Liver (tissue), 8 donors: ENCODE measurements at regions not wholly inside any gene's neighbourhood (a gene's known extent, or its start where the extent isn't known, plus 50 kb on each side); places are given as distances from the start of the nearest gene placed in this dataset.

Experiments used
- DNase-seq: peaks from one replicate; pipeline ENCODE4 v3.0.0-alpha.2; 2017; ENCODE audit warnings: low spot score
- H3K27ac ChIP-seq, 2 donors: one replicate each; pipeline ENCODE4 v1.7.0; 2013; ENCODE audit warnings: inconsistent platforms in 2 of 2, low read length in 2 of 2, control low read depth in 1 of 2, low read depth in 1 of 2, mild to moderate bottlenecking in 1 of 2
- H3K27me3 ChIP-seq, 4 donors: one replicate each; pipeline versions ENCODE4 v1.6.1 to v1.7.0; 2013; ENCODE audit warnings: low read length in 3 of 4, inconsistent platforms in 1 of 4, mild to moderate bottlenecking in 1 of 4, moderate library complexity in 1 of 4; ENCODE audit not compliant: control insufficient read depth in 4 of 4, insufficient read depth in 4 of 4
- H3K36me3 ChIP-seq, 4 donors: one replicate each; pipeline versions ENCODE4 v1.6.1 to v1.7.0; 2013; ENCODE audit warnings: low read length in 3 of 4, mild to moderate bottlenecking in 3 of 4, low read depth in 1 of 4, moderate library complexity in 1 of 4; ENCODE audit not compliant: control insufficient read depth in 4 of 4, insufficient read depth in 3 of 4
- H3K4me1 ChIP-seq, 4 donors: one replicate each; pipeline versions ENCODE4 v1.6.1 to v1.7.0; 2013; ENCODE audit warnings: low read length in 3 of 4, mild to moderate bottlenecking in 3 of 4, moderate library complexity in 1 of 4; ENCODE audit not compliant: control insufficient read depth in 4 of 4, insufficient read depth in 4 of 4
- H3K4me3 ChIP-seq, 3 donors: one replicate each; pipeline versions ENCODE4 v1.6.1 to v1.7.0; 2013; ENCODE audit warnings: low read length in 3 of 3, control low read depth in 1 of 3, low read depth in 1 of 3, mild to moderate bottlenecking in 1 of 3
- H3K9ac ChIP-seq, 2 donors: one replicate each; pipeline ENCODE4 v1.7.0; 2013; ENCODE audit warnings: low read length in 2 of 2, mild to moderate bottlenecking in 2 of 2, moderate library complexity in 2 of 2, control low read depth in 1 of 2, low read depth in 1 of 2
- H3K9me3 ChIP-seq, 4 donors: one replicate each; pipeline versions ENCODE4 v1.6.1 to v1.7.0; 2013; ENCODE audit warnings: low read length in 3 of 4; ENCODE audit not compliant: control insufficient read depth in 4 of 4
- CTCF ChIP-seq: fragments of 150-350 bp; IDR thresholded peaks from 2 replicates; pipeline ENCODE4 v1.5.1; 2017; ENCODE audit warnings: improper control_type of control experiment, low read depth, low read length; ENCODE audit not compliant: missing input control
- EGR1 ChIP-seq, 2 donors: IDR thresholded peaks; 2 replicates each; pipeline ENCODE4 v1.6.1; 2016 to 2018; ENCODE audit warnings: antibody characterized with exemption in 2 of 2, low read depth in 2 of 2
- FOXA1 ChIP-seq: IDR thresholded peaks from 2 replicates; pipeline ENCODE4 v1.6.1; 2016; ENCODE audit warnings: antibody characterized with exemption
- FOXA2 ChIP-seq: IDR thresholded peaks from 2 replicates; pipeline ENCODE4 v1.6.1; 2016; ENCODE audit warnings: antibody characterized with exemption
- GABPA ChIP-seq, 2 donors: IDR thresholded peaks in 1 of 2; conservative IDR thresholded peaks in 1 of 2; 2 replicates each; pipeline ENCODE4 v1.6.1; 2016; ENCODE audit warnings: antibody characterized with exemption in 2 of 2, mild to moderate bottlenecking in 1 of 2, moderate library complexity in 1 of 2
- HNF4A ChIP-seq, 2 donors: conservative IDR thresholded peaks; 2 replicates each; pipeline ENCODE4 v1.6.1; 2016; ENCODE audit warnings: antibody characterized with exemption in 2 of 2, mild to moderate bottlenecking in 2 of 2
- HNF4G ChIP-seq: IDR thresholded peaks from 2 replicates; pipeline ENCODE4 v1.6.1; 2016; ENCODE audit warnings: antibody characterized with exemption
- JUND ChIP-seq, 2 donors: IDR thresholded peaks; 2 replicates each; pipeline ENCODE4 v1.6.1; 2016; ENCODE audit warnings: antibody characterized with exemption in 2 of 2
- MAX ChIP-seq: IDR thresholded peaks from 2 replicates; pipeline ENCODE4 v1.6.1; 2016; ENCODE audit warnings: antibody characterized with exemption
- NR2F2 ChIP-seq: IDR thresholded peaks from 2 replicates; pipeline ENCODE4 v1.6.1; 2016; ENCODE audit warnings: antibody characterized with exemption
- RAD21 ChIP-seq, 2 donors: IDR thresholded peaks; 2 replicates each; pipeline ENCODE4 v1.6.1; 2016; ENCODE audit warnings: antibody characterized with exemption in 2 of 2, mild to moderate bottlenecking in 2 of 2
- RXRA ChIP-seq, 2 donors: IDR thresholded peaks; 2 replicates each; pipeline ENCODE4 v1.6.1; 2017 to 2018; ENCODE audit warnings: antibody characterized with exemption in 2 of 2, mild to moderate bottlenecking in 1 of 2
- SP1 ChIP-seq: IDR thresholded peaks from 2 replicates; pipeline ENCODE4 v1.6.1; 2018; ENCODE audit warnings: antibody characterized with exemption, mild to moderate bottlenecking
- TAF1 ChIP-seq: conservative IDR thresholded peaks from 2 replicates; pipeline ENCODE4 v1.6.1; 2016; ENCODE audit warnings: antibody characterized with exemption, mild to moderate bottlenecking
- YY1 ChIP-seq: IDR thresholded peaks from 2 replicates; pipeline ENCODE4 v1.6.1; 2016; ENCODE audit warnings: antibody characterized with exemption, mild to moderate bottlenecking
- ZBTB33 ChIP-seq: IDR thresholded peaks from 2 replicates; pipeline ENCODE4 v1.6.1; 2016; ENCODE audit warnings: antibody characterized with exemption
- WGBS: extraction: QIAGEN DNeasy Blood & Tissue Kit; methylation state at CpG from one replicate; pipeline ENCODE4 v1.1.7; 2013; 5-methylcytosine and 5-hydroxymethylcytosine counted together
- TF ChIP-seq, protein P1 (sequence below): IDR thresholded peaks from 2 replicates; pipeline ENCODE4 v1.6.1; 2016; ENCODE audit warnings: antibody characterized with exemption
- TF ChIP-seq, protein P2 (sequence below): IDR thresholded peaks from 2 replicates; pipeline ENCODE4 v1.6.1; 2016; ENCODE audit warnings: antibody characterized with exemption, mild to moderate bottlenecking
- donor health status: healthy.
- donor health status: healthy.
- donor health status: healthy.
- donor health status: healthy.
- donor health status: healthy.

GRCh38 chr2:17387591-17387990, 130.6 kb downstream of the RAD51AP2 start:
- Histone ChIP-seq H3K27me3 (no peaks in the 10 kb centered on the region), H3K27ac (no peak overlapping the region), H3K9me3 (no peaks in the 10 kb centered on the region), H3K9ac (no peak overlapping the region), H3K36me3 (no peaks in the 10 kb centered on the region), H3K4me1 (no peaks in the 10 kb centered on the region), H3K4me3 (no peak overlapping the region)
- 81% methylated on average over 2 of the region's 2 CpGs for WGBS
- no peak for TF ChIP-seq HNF4A (conservative IDR thresholded peaks at IDR 0.05)
- TF ChIP-seq FOXA2, result no peak
- no peak for TF ChIP-seq JUND (IDR thresholded peaks at IDR 0.05)
- no peak for TF ChIP-seq EGR1 (IDR thresholded peaks at IDR 0.05; ENCODE audit: low read depth in 2 of 2)
- TF ChIP-seq, protein P1, sequence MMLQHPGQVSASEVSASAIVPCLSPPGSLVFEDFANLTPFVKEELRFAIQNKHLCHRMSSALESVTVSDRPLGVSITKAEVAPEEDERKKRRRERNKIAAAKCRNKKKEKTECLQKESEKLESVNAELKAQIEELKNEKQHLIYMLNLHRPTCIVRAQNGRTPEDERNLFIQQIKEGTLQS, result no peak
- TF ChIP-seq RXRA (IDR thresholded peaks at IDR 0.05), result no peak
- no peak for TF ChIP-seq ZBTB33
- TF ChIP-seq CTCF, result no peak
- no peak for TF ChIP-seq MAX
- TF ChIP-seq HNF4G, result no peak
- no peak for TF ChIP-seq YY1
- no peak for TF ChIP-seq RAD21 (IDR thresholded peaks at IDR 0.05)
- TF ChIP-seq, protein P2, sequence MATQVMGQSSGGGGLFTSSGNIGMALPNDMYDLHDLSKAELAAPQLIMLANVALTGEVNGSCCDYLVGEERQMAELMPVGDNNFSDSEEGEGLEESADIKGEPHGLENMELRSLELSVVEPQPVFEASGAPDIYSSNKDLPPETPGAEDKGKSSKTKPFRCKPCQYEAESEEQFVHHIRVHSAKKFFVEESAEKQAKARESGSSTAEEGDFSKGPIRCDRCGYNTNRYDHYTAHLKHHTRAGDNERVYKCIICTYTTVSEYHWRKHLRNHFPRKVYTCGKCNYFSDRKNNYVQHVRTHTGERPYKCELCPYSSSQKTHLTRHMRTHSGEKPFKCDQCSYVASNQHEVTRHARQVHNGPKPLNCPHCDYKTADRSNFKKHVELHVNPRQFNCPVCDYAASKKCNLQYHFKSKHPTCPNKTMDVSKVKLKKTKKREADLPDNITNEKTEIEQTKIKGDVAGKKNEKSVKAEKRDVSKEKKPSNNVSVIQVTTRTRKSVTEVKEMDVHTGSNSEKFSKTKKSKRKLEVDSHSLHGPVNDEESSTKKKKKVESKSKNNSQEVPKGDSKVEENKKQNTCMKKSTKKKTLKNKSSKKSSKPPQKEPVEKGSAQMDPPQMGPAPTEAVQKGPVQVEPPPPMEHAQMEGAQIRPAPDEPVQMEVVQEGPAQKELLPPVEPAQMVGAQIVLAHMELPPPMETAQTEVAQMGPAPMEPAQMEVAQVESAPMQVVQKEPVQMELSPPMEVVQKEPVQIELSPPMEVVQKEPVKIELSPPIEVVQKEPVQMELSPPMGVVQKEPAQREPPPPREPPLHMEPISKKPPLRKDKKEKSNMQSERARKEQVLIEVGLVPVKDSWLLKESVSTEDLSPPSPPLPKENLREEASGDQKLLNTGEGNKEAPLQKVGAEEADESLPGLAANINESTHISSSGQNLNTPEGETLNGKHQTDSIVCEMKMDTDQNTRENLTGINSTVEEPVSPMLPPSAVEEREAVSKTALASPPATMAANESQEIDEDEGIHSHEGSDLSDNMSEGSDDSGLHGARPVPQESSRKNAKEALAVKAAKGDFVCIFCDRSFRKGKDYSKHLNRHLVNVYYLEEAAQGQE, result no peak
- TF ChIP-seq SP1, result no peak
- no peak for TF ChIP-seq FOXA1
- TF ChIP-seq NR2F2, result no peak
- no peak for TF ChIP-seq GABPA (IDR thresholded peaks at IDR 0.05 in 1 of 2, conservative IDR thresholded peaks at IDR 0.05 in 1 of 2)
- no peak for TF ChIP-seq TAF1
- DNase-seq, result no peak

GRCh38 chr2:17386771-17387170, 131.5 kb downstream of the RAD51AP2 start:
- Histone ChIP-seq H3K27me3 (no peaks in the 10 kb centered on the region), H3K9ac (no peak overlapping the region), H3K4me1 (no peaks in the 10 kb centered on the region), H3K4me3 (no peak overlapping the region), H3K27ac (no peak overlapping the region), H3K36me3 (no peaks in the 10 kb centered on the region), H3K9me3 (no peaks in the 10 kb centered on the region)
- DNase-seq, result no peak
- WGBS, result 91% methylated on average over 2 of the region's 2 CpGs
- TF ChIP-seq RAD21 (IDR thresholded peaks at IDR 0.05) (no peak), YY1 (no peak), RXRA (IDR thresholded peaks at IDR 0.05) (no peak), HNF4A (conservative IDR thresholded peaks at IDR 0.05) (no peak), FOXA2 (no peak), FOXA1 (no peak), HNF4G (no peak), GABPA (IDR thresholded peaks at IDR 0.05 in 1 of 2, conservative IDR thresholded peaks at IDR 0.05 in 1 of 2) (no peak), SP1 (no peak), TAF1 (no peak), JUND (IDR thresholded peaks at IDR 0.05) (no peak), NR2F2 (no peak)
- TF ChIP-seq, protein P1, result no peak
- TF ChIP-seq, protein P2, result no peak
